Breast epithelium (tissue), 4 donors: ENCODE measurements at regions not wholly inside any gene's neighbourhood (a gene's known extent, or its start where the extent isn't known, plus 50 kb on each side); places are given as distances from the start of the nearest gene placed in this dataset.
A peak's percentile ranks its signal among the peaks of the same experiment; 100 is the strongest.

Source experiments
- DNase-seq, 2 donors: peaks; one replicate each; pipeline ENCODE4 v3.0.0-alpha.2; 2019; ENCODE audit warnings: low spot score in 2 of 2
- H3K27ac ChIP-seq, 2 donors: fragments of 200-600 bp; sonication (generic) in 1 of 2; one replicate each; pipeline ENCODE4 v1.5.1; 2016 to 2019; ENCODE audit warnings: mild to moderate bottlenecking in 1 of 2
- H3K27me3 ChIP-seq, 2 donors: fragments of 200-600 bp; sonication (generic) in 1 of 2; one replicate each; pipeline versions ENCODE4 v1.5.1 to v1.6.0; 2017 to 2019; ENCODE audit warnings: control low read depth in 1 of 2, mild to moderate bottlenecking in 1 of 2
- H3K36me3 ChIP-seq: fragments of 200-600 bp; one replicate; pipeline ENCODE4 v1.5.1; 2019
- H3K4me1 ChIP-seq, 2 donors: fragments of 200-600 bp; sonication (generic); one replicate each; pipeline ENCODE4 v1.5.1; 2016 to 2019; ENCODE audit warnings: control low read depth in 1 of 2
- H3K4me3 ChIP-seq, 3 donors: fragments of 200-600 bp; sonication (generic); 1 replicate in 2 of 3; 2 replicates in 1 of 3; pipeline ENCODE4 v1.5.1; 2016 to 2019; ENCODE audit warnings: mild to moderate bottlenecking in 3 of 3, moderate library complexity in 2 of 3
- H3K9me3 ChIP-seq, 2 donors: fragments of 200-600 bp; sonication (generic) in 1 of 2; one replicate each; pipeline ENCODE4 v1.5.1; 2016 to 2019; ENCODE audit warnings: control low read depth in 1 of 2
- POLR2A ChIP-seq: fragments of 450-650 bp; IDR thresholded peaks from one replicate; pipeline ENCODE4 v1.6.1; 2016; ENCODE audit warnings: antibody characterized with exemption, mild to moderate bottlenecking, moderate library complexity
- POLR2AphosphoS5 ChIP-seq, 3 donors: sonication (generic); formaldehyde crosslinking; IDR thresholded peaks; one replicate each; pipeline ENCODE4 v1.6.1; 2017; ENCODE audit warnings: antibody characterized with exemption in 3 of 3
- intact Hi-C: fragments of 100-400 bp; cut with DNase I; formaldehyde crosslinking; loops from one replicate; pipeline ENCODE4 v1.15.1; 2023; ENCODE audit warnings: low total_unique reads
- TF ChIP-seq, protein P1 (sequence below), 3 donors: fragments of 450-650 bp; IDR thresholded peaks; one replicate each; pipeline ENCODE4 v1.5.1; 2016 to 2017; ENCODE audit warnings: antibody characterized with exemption in 3 of 3, mild to moderate bottlenecking in 3 of 3, moderate library complexity in 3 of 3

DNA sequence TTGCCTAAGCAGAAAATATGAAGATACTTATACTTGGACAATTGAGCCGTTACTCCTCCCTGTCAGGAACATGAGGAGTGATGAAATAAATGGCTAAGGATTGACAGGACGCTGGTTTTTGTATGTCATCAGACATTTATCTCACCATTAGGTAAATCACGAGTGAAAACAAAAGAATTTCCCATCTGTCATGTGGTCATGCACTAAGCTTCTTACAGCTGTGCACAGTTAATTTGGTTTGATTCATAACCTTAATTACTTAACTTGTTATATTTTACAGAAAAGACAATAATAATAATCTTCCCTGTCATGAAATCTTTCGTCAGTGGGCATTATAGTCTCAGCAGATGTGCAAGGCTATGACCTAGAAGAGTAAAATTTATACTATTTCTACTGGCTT lies 266.5 kb downstream of the HGF start:
- Histone ChIP-seq H3K4me1 (no peaks in the 10 kb centered on the region), H3K27me3 (no peaks in the 10 kb centered on the region), H3K36me3 (no peaks in the 10 kb centered on the region), H3K27ac (no peak overlapping the region), H3K4me3 (no peak overlapping the region), H3K9me3 (no peaks in the 10 kb centered on the region)
- intact Hi-C loops, result no loop called here
- no peak for DNase-seq
- TF ChIP-seq, protein P1, sequence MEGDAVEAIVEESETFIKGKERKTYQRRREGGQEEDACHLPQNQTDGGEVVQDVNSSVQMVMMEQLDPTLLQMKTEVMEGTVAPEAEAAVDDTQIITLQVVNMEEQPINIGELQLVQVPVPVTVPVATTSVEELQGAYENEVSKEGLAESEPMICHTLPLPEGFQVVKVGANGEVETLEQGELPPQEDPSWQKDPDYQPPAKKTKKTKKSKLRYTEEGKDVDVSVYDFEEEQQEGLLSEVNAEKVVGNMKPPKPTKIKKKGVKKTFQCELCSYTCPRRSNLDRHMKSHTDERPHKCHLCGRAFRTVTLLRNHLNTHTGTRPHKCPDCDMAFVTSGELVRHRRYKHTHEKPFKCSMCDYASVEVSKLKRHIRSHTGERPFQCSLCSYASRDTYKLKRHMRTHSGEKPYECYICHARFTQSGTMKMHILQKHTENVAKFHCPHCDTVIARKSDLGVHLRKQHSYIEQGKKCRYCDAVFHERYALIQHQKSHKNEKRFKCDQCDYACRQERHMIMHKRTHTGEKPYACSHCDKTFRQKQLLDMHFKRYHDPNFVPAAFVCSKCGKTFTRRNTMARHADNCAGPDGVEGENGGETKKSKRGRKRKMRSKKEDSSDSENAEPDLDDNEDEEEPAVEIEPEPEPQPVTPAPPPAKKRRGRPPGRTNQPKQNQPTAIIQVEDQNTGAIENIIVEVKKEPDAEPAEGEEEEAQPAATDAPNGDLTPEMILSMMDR (IDR thresholded peaks at IDR 0.05), result no peak
- TF ChIP-seq POLR2A (no peak), POLR2AphosphoS5 (IDR thresholded peaks at IDR 0.05) (no peak)

- Histone ChIP-seq H3K36me3 (no peaks in the 10 kb centered on the region), H3K4me3 (no peak overlapping the region), H3K27ac (no peak overlapping the region), H3K4me1 (no peaks in the 10 kb centered on the region), H3K27me3 (no peaks in the 10 kb centered on the region), H3K9me3 (no peaks in the 10 kb centered on the region)
- no peak for DNase-seq
- intact Hi-C loops, result no loop called here
- TF ChIP-seq, protein P1 (IDR thresholded peaks at IDR 0.05), result no peak
- TF ChIP-seq POLR2A (no peak), POLR2AphosphoS5 (IDR thresholded peaks at IDR 0.05) (no peak)
These were observed 268.6 kb downstream of the HGF start for GRCh38 chr7:81501220-81501619.

DNA sequence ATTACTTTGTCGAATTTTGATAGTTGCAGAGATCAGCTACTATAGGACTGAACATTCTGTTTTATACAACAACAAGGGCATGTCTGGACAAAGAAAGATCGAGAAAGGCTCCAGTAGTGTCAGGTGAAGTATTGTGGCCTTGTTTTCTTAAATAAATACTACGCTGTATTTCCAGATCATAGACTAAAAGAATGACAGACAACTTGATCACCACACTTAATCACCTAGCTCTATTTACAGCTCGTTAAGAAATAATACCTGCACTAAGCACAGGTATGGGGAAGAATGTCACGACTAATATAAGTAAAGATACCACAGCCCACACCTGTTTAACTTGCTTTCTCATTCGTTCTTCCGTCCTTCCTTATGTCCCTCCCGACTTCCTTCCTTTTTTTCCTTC lies 269.2 kb downstream of the HGF start:
- no peaks in the 10 kb centered on the region for H3K4me1 ChIP-seq
- H3K4me3 ChIP-seq, result no peak overlapping the region
- H3K36me3 ChIP-seq, result no peaks in the 10 kb centered on the region
- intact Hi-C loops, result no loop called here
- no peaks in the 10 kb centered on the region for H3K27me3 ChIP-seq
- TF ChIP-seq, protein P1 (IDR thresholded peaks at IDR 0.05), result no peak
- no peak for TF ChIP-seq POLR2AphosphoS5 (IDR thresholded peaks at IDR 0.05)
- TF ChIP-seq POLR2A, result no peak
- H3K27ac ChIP-seq, result peak overlapping the region; percentile 67 to 74
- DNase-seq, result no peak
- no peaks in the 10 kb centered on the region for H3K9me3 ChIP-seq

GRCh38 chr7:81499262-81500116 lies 270.4 kb downstream of the HGF start:
- Histone ChIP-seq H3K9me3 (no peaks in the 10 kb centered on the region), H3K4me1 (no peaks in the 10 kb centered on the region), H3K27me3 (no peaks in the 10 kb centered on the region), H3K4me3 (peak overlapping the region in 1 of 3 donors; percentile 9), H3K36me3 (no peaks in the 10 kb centered on the region), H3K27ac (peak overlapping the region; percentile 67 to 74)
- peak in 1 of 3 donors; percentile 27 for TF ChIP-seq POLR2AphosphoS5 (IDR thresholded peaks at IDR 0.05)
- TF ChIP-seq POLR2A, result no peak
- TF ChIP-seq, protein P1 (IDR thresholded peaks at IDR 0.05), result peak; percentile 21 to 71 (median 64)
- DNase-seq, result no peak
- intact Hi-C loops, result no loop called here

- Histone ChIP-seq H3K9me3 (no peaks in the 10 kb centered on the region), H3K4me3 (no peak overlapping the region), H3K27ac (no peak overlapping the region), H3K4me1 (no peaks in the 10 kb centered on the region), H3K27me3 (no peaks in the 10 kb centered on the region), H3K36me3 (no peaks in the 10 kb centered on the region)
- TF ChIP-seq POLR2A, result no peak
- no peak for TF ChIP-seq POLR2AphosphoS5 (IDR thresholded peaks at IDR 0.05)
- TF ChIP-seq, protein P1 (IDR thresholded peaks at IDR 0.05), result no peak
- intact Hi-C loops, result no loop called here
- no peak for DNase-seq
These were observed 271.7 kb downstream of the HGF start for GRCh38 chr7:81498176-81498575.
